OCI-LY1 (cell line): ENCODE measurements at regions not wholly inside any gene's neighbourhood (a gene's known extent, or its start where the extent isn't known, plus 50 kb on each side); places are given as distances from the start of the nearest gene placed in this dataset.

Experiments
- H2AFZ ChIP-seq: fragments of 200-600 bp; sonication (generic), shearing (Covaris generic); 2 replicates; pipeline ENCODE4 v1.6.0; 2014; ENCODE audit warnings: antibody characterized with exemption, mild to moderate bottlenecking, low read length
- H3F3A ChIP-seq: fragments of 200-600 bp; sonication (generic), shearing (Covaris generic); 2 replicates; pipeline ENCODE4 v1.6.0; 2014; ENCODE audit warnings: mild to moderate bottlenecking, antibody characterized with exemption, low read length, moderate library complexity; ENCODE audit not compliant: insufficient read depth
- H3K27ac ChIP-seq: fragments of 200-600 bp; sonication (generic); 2 replicates; pipeline ENCODE4 v1.5.1; 2014; ENCODE audit warnings: low read length, mixed run types, mild to moderate bottlenecking, low read depth; ENCODE audit not compliant: poor library complexity, severe bottlenecking
- H3K27me3 ChIP-seq: fragments of 200-600 bp; sonication (generic); 2 replicates; pipeline ENCODE4 v1.6.0; 2014; ENCODE audit warnings: antibody characterized with exemption, mild to moderate bottlenecking, low read length, moderate library complexity; ENCODE audit not compliant: insufficient read depth
- H3K36me3 ChIP-seq: fragments of 200-600 bp; sonication (generic); 2 replicates; pipeline ENCODE4 v1.6.1; 2014; ENCODE audit warnings: mild to moderate bottlenecking, antibody characterized with exemption, low read length, moderate library complexity, mixed read lengths; ENCODE audit not compliant: insufficient read depth
- H3K4me1 ChIP-seq: fragments of 200-600 bp; sonication (generic); 2 replicates; pipeline ENCODE4 v1.5.1; 2014; ENCODE audit warnings: mild to moderate bottlenecking, low read length, moderate library complexity; ENCODE audit not compliant: insufficient read depth, severe bottlenecking
- H3K4me2 ChIP-seq: fragments of 200-600 bp; sonication (generic), shearing (Covaris generic); 2 replicates; pipeline ENCODE4 v1.6.1; 2014; ENCODE audit warnings: low read length
- H3K4me3 ChIP-seq: fragments of 200-600 bp; sonication (generic); 2 replicates; pipeline ENCODE4 v1.5.1; 2014; ENCODE audit warnings: low read length, low read depth, mild to moderate bottlenecking, mixed read lengths; ENCODE audit not compliant: poor library complexity, severe bottlenecking
- H3K79me2 ChIP-seq: fragments of 200-600 bp; shearing (Covaris generic); 2 replicates; pipeline ENCODE4 v1.6.1; 2016; ENCODE audit warnings: mixed run types, low read length, mixed read lengths; ENCODE audit not compliant: insufficient read depth
- H3K9ac ChIP-seq: fragments of 200-600 bp; sonication (generic), shearing (Covaris generic); 2 replicates; pipeline ENCODE4 v1.6.1; 2014; ENCODE audit warnings: mild to moderate bottlenecking, low read length, mixed read lengths
- H3K9me2 ChIP-seq: fragments of 200-600 bp; sonication (generic), shearing (Covaris generic); 2 replicates; pipeline ENCODE4 v1.6.1; 2014; ENCODE audit warnings: low read depth, mild to moderate bottlenecking, low read length, mixed read lengths
- H3K9me3 ChIP-seq: fragments of 200-600 bp; shearing (Covaris generic); 2 replicates; pipeline ENCODE4 v1.6.1; 2014; ENCODE audit warnings: low read length, mixed read lengths
- H4K20me1 ChIP-seq: fragments of 200-600 bp; sonication (generic), shearing (Covaris generic); 2 replicates; pipeline ENCODE4 v1.6.0; 2016; ENCODE audit warnings: mild to moderate bottlenecking, low read length; ENCODE audit not compliant: insufficient read depth
- CTCF ChIP-seq: fragments of 200-600 bp; sonication (generic), shearing (Covaris generic); IDR thresholded peaks from 2 replicates; pipeline ENCODE4 v1.5.1; 2017; ENCODE audit warnings: mild to moderate bottlenecking, antibody characterized with exemption, low read length, moderate library complexity, mixed read lengths
- EZH2 ChIP-seq: fragments of 200-600 bp; sonication (generic), shearing (Covaris generic); IDR thresholded peaks from 2 replicates; pipeline ENCODE4 v1.8.0; 2017; ENCODE audit warnings: borderline replicate concordance, mixed run types, mild to moderate bottlenecking, antibody characterized with exemption, low read length, moderate library complexity, mixed read lengths

- Histone ChIP-seq H3F3A (no peaks in the 10 kb centered on the region), H3K36me3 (no peaks in the 10 kb centered on the region), H3K79me2 (no peaks in the 10 kb centered on the region), H4K20me1 (no peaks in the 10 kb centered on the region), H3K4me1 (no peaks in the 10 kb centered on the region), H3K4me3 (no peak overlapping the region), H3K9me3 (no peaks in the 10 kb centered on the region), H3K9ac (no peak overlapping the region), H2AFZ (no peak overlapping the region), H3K9me2 (no peaks in the 10 kb centered on the region), H3K4me2 (no peak overlapping the region), H3K27ac (no peak overlapping the region), H3K27me3 (no peaks in the 10 kb centered on the region)
- TF ChIP-seq CTCF: no peak
- no peak for TF ChIP-seq EZH2
Measured at GRCh38 chr2:12361506-12361905, 355.2 kb upstream of the TRIB2 start.

GRCh38 chr2:12363138-12363537 is 353.6 kb upstream of the TRIB2 start:
- no peaks in the 10 kb centered on the region for H3K4me1 ChIP-seq
- no peak overlapping the region for H3K4me3 ChIP-seq
- no peaks in the 10 kb centered on the region for H3K36me3 ChIP-seq
- no peaks in the 10 kb centered on the region for H3K27me3 ChIP-seq
- no peaks in the 10 kb centered on the region for H3K9me2 ChIP-seq
- TF ChIP-seq EZH2 (no peak), CTCF (no peak)
- no peak overlapping the region for H2AFZ ChIP-seq
- H3K9me3 ChIP-seq: no peaks in the 10 kb centered on the region
- no peak overlapping the region for H3K9ac ChIP-seq
- H3K4me2 ChIP-seq: no peak overlapping the region
- H3K27ac ChIP-seq: no peak overlapping the region
- H4K20me1 ChIP-seq: no peaks in the 10 kb centered on the region
- no peaks in the 10 kb centered on the region for H3K79me2 ChIP-seq
- no peaks in the 10 kb centered on the region for H3F3A ChIP-seq

- no peak overlapping the region for H3K4me3 ChIP-seq
- no peaks in the 10 kb centered on the region for H3K9me3 ChIP-seq
- no peak for TF ChIP-seq CTCF
- no peak for TF ChIP-seq EZH2
- H3K4me1 ChIP-seq: no peaks in the 10 kb centered on the region
- no peaks in the 10 kb centered on the region for H3K36me3 ChIP-seq
- H3K4me2 ChIP-seq: no peak overlapping the region
- H2AFZ ChIP-seq: no peak overlapping the region
- no peaks in the 10 kb centered on the region for H4K20me1 ChIP-seq
- no peaks in the 10 kb centered on the region for H3F3A ChIP-seq
- H3K27ac ChIP-seq: no peak overlapping the region
- no peaks in the 10 kb centered on the region for H3K27me3 ChIP-seq
- H3K9ac ChIP-seq: no peak overlapping the region
- no peaks in the 10 kb centered on the region for H3K9me2 ChIP-seq
- H3K79me2 ChIP-seq: no peaks in the 10 kb centered on the region
Measured at GRCh38 chr2:12363569-12363968, 353.2 kb upstream of the TRIB2 start.
